H1 (cell line): ENCODE measurements at regions not wholly inside any gene's neighbourhood (a gene's known extent, or its start where the extent isn't known, plus 50 kb on each side); places are given as distances from the start of the nearest gene placed in this dataset.

Source experiments
- CTCF ChIA-PET: fragments of 300-600 bp; sonication (Branson Sonifier 250); formaldehyde crosslinking; loops from one replicate; lab custom pipeline; 2021; ENCODE audit not compliant: partially characterized antibody; lab: Charles Lee
- POLR2A ChIA-PET: fragments of 300-600 bp; sonication (Branson Sonifier 250); formaldehyde crosslinking; loops from one replicate; lab custom pipeline; 2021; ENCODE audit warnings: inconsistent platforms; ENCODE audit not compliant: partially characterized antibody; lab: Charles Lee
- DNase-seq, 2 experiments: peaks; one replicate each; pipeline versions ENCODE4 v3.0.0 to v3.0.0-alpha.2; 2010 to 2022; ENCODE audit warnings: low spot score in 2 of 2, low read depth in 1 of 2, mixed read lengths in 1 of 2
- FAIRE-seq: peaks from 2 replicates; lab custom pipeline; 2011; peaks lifted over from hg19 to GRCh38; lab: Jason Lieb, UNC
- H2AFZ ChIP-seq: 2 replicates; pipeline ENCODE4 v1.8.1; 2012; ENCODE audit warnings: low read length, inconsistent platforms
- H2AK5ac ChIP-seq: 2 replicates; pipeline ENCODE4 v1.6.1; 2013; ENCODE audit warnings: low read depth, low read length
- H2BK120ac ChIP-seq: replicated peaks from 2 replicates; pipeline ENCODE3; 2013; ENCODE audit warnings: low read depth, low read length, inconsistent platforms
- H2BK12ac ChIP-seq: 2 replicates; pipeline ENCODE4 v1.6.1; 2013; ENCODE audit warnings: low read depth, low read length
- H2BK15ac ChIP-seq: 2 replicates; pipeline ENCODE4 v1.6.1; 2013; ENCODE audit warnings: low read length
- H2BK20ac ChIP-seq: 2 replicates; pipeline ENCODE4 v1.6.1; 2013; ENCODE audit warnings: low read length
- H2BK5ac ChIP-seq: 2 replicates; pipeline ENCODE4 v1.6.1; 2013; ENCODE audit warnings: low read depth, low read length
- H3K14ac ChIP-seq: 2 replicates; pipeline ENCODE4 v1.6.1; 2013; ENCODE audit warnings: inconsistent platforms; ENCODE audit not compliant: insufficient read length
- H3K18ac ChIP-seq: 2 replicates; pipeline ENCODE4 v1.6.1; 2013; ENCODE audit warnings: low read length; ENCODE audit errors: extremely low read depth
- H3K23ac ChIP-seq: 2 replicates; pipeline ENCODE4 v1.6.1; 2013; ENCODE audit warnings: inconsistent platforms; ENCODE audit not compliant: insufficient read length
- H3K23me2 ChIP-seq: 2 replicates; pipeline ENCODE4 v1.6.1; 2013; ENCODE audit warnings: low read depth, low read length
- H3K27ac ChIP-seq: 2 replicates; pipeline ENCODE4 v1.6.1; 2011; ENCODE audit warnings: low read depth, low read length, inconsistent platforms
- H3K27me3 ChIP-seq, 4 experiments: replicated peaks in 1 of 4; 1 replicate in 1 of 4; 2 replicates in 3 of 4; pipeline versions ENCODE4 v1.6.1 to v1.8.1; 2011 to 2013; ENCODE audit warnings: low read length in 3 of 4, mild to moderate bottlenecking in 3 of 4, inconsistent platforms in 2 of 4, mixed read lengths in 2 of 4, moderate library complexity in 1 of 4; ENCODE audit not compliant: control insufficient read depth in 3 of 4, insufficient read depth in 3 of 4; ENCODE audit errors: extremely low read depth in 1 of 4
- H3K36me3 ChIP-seq, 4 experiments: 2 replicates each; pipeline versions ENCODE4 v1.6.1 to v1.8.1; 2011 to 2013; ENCODE audit warnings: mild to moderate bottlenecking in 4 of 4, low read length in 3 of 4, moderate library complexity in 2 of 4, control low read depth in 1 of 4, inconsistent platforms in 1 of 4; ENCODE audit not compliant: insufficient read depth in 4 of 4, control insufficient read depth in 2 of 4
- H3K4ac ChIP-seq: replicated peaks from 2 replicates; pipeline ENCODE3; 2013; ENCODE audit warnings: low read length, low read depth, mixed read lengths, inconsistent platforms; ENCODE audit not compliant: insufficient read length
- H3K4me1 ChIP-seq, 4 experiments: replicated peaks in 1 of 4; 1 replicate in 1 of 4; 2 replicates in 3 of 4; pipeline versions ENCODE4 v1.6.1 to v1.8.1; 2011 to 2013; ENCODE audit warnings: low read length in 3 of 4, inconsistent platforms in 2 of 4, mixed read lengths in 1 of 4; ENCODE audit not compliant: insufficient read depth in 4 of 4, control insufficient read depth in 3 of 4
- H3K4me2 ChIP-seq, 2 experiments: 2 replicates each; pipeline versions ENCODE4 v1.6.1 to v1.8.1; 2011 to 2013; ENCODE audit warnings: low read depth in 2 of 2, low read length in 2 of 2, control low read depth in 1 of 2, inconsistent platforms in 1 of 2, mild to moderate bottlenecking in 1 of 2; ENCODE audit not compliant: insufficient read depth in 1 of 2
- H3K4me3 ChIP-seq, 4 experiments: fragments of 200-600, 300-600 bp in 1 of 4; sonication (generic), shearing (Covaris generic), sonication (Bioruptor Twin) in 1 of 4; 2 replicates each; pipeline versions ENCODE4 v1.5.1 to v1.8.1; 2011 to 2016; ENCODE audit warnings: low read length in 4 of 4, low read depth in 3 of 4, control low read depth in 2 of 4, inconsistent platforms in 2 of 4, mild to moderate bottlenecking in 2 of 4, mixed read lengths in 1 of 4, moderate library complexity in 1 of 4; ENCODE audit not compliant: insufficient read depth in 2 of 4; ENCODE audit errors: extremely low read depth in 1 of 4
- H3K56ac ChIP-seq: replicated peaks from 2 replicates; pipeline ENCODE3; 2013; ENCODE audit warnings: low read depth, mild to moderate bottlenecking, mixed read lengths, low read length, inconsistent platforms; ENCODE audit not compliant: insufficient read length
- H3K79me1 ChIP-seq: 2 replicates; pipeline ENCODE4 v1.6.1; 2013; ENCODE audit warnings: low read depth, low read length, control low read depth
- H3K79me2 ChIP-seq, 2 experiments: 2 replicates each; pipeline versions ENCODE4 v1.6.1 to v1.8.1; 2012 to 2013; ENCODE audit warnings: low read length in 2 of 2, mild to moderate bottlenecking in 2 of 2, inconsistent platforms in 1 of 2; ENCODE audit not compliant: insufficient read depth in 2 of 2, control insufficient read depth in 1 of 2
- H3K9ac ChIP-seq, 4 experiments: replicated peaks in 1 of 4; 1 replicate in 1 of 4; 2 replicates in 3 of 4; pipeline versions ENCODE4 v1.6.1 to v1.8.1; 2011 to 2013; ENCODE audit warnings: low read depth in 3 of 4, low read length in 3 of 4, control low read depth in 2 of 4, mild to moderate bottlenecking in 2 of 4, moderate library complexity in 2 of 4, inconsistent platforms in 1 of 4; ENCODE audit errors: extremely low read depth in 1 of 4
- H3K9me3 ChIP-seq, 2 experiments: 2 replicates each; pipeline versions ENCODE4 v1.6.1 to v1.8.1; 2012 to 2013; ENCODE audit warnings: mild to moderate bottlenecking in 2 of 2, moderate library complexity in 2 of 2, control low read depth in 1 of 2, inconsistent platforms in 1 of 2, low read depth in 1 of 2, low read length in 1 of 2, mixed read lengths in 1 of 2; ENCODE audit not compliant: insufficient read depth in 2 of 2
- H4K20me1 ChIP-seq, 2 experiments: replicated peaks in 1 of 2; 2 replicates each; pipeline versions ENCODE3 to v1.8.1; 2011 to 2013; ENCODE audit warnings: inconsistent platforms in 2 of 2, low read length in 2 of 2, mild to moderate bottlenecking in 1 of 2; ENCODE audit not compliant: insufficient read depth in 2 of 2, control insufficient read depth in 1 of 2
- H4K5ac ChIP-seq: 2 replicates; pipeline ENCODE4 v1.6.1; 2013; ENCODE audit warnings: low read length, low read depth, mixed read lengths, inconsistent platforms; ENCODE audit not compliant: insufficient read length
- H4K8ac ChIP-seq: 2 replicates; pipeline ENCODE4 v1.8.0; 2013; ENCODE audit warnings: mild to moderate bottlenecking, moderate library complexity, low read length, inconsistent platforms; ENCODE audit not compliant: insufficient read depth; ENCODE audit errors: extremely low read depth
- H4K91ac ChIP-seq: replicated peaks from 2 replicates; pipeline ENCODE3; 2013; ENCODE audit warnings: low read length, mixed read lengths, inconsistent platforms; ENCODE audit not compliant: insufficient read length
- BRCA1 ChIP-seq: IDR thresholded peaks from 2 replicates; pipeline ENCODE4 v1.6.1; 2012; ENCODE audit warnings: low read depth, low read length, improper control_type of control experiment
- EGR1 ChIP-seq: IDR thresholded peaks from 2 replicates; pipeline ENCODE4 v1.6.1; 2011; ENCODE audit warnings: low read depth, low read length, borderline replicate concordance
- GABPA ChIP-seq: IDR thresholded peaks from 2 replicates; pipeline ENCODE4 v1.6.1; 2011; ENCODE audit warnings: mild to moderate bottlenecking, low read length, moderate library complexity, borderline replicate concordance; ENCODE audit not compliant: insufficient read depth
- JUN ChIP-seq: IDR thresholded peaks from 2 replicates; pipeline ENCODE4 v1.6.1; 2011; ENCODE audit warnings: low read depth, mild to moderate bottlenecking, improper control_type of control experiment, low read length
- JUND ChIP-seq: IDR thresholded peaks from 2 replicates; pipeline ENCODE4 v1.6.1; 2011; ENCODE audit warnings: mild to moderate bottlenecking, improper control_type of control experiment, low read length
- POLR2AphosphoS5 ChIP-seq: IDR thresholded peaks from 2 replicates; pipeline ENCODE4 v1.6.1; 2011; ENCODE audit warnings: low read depth, low read length
- POU5F1 ChIP-seq: IDR thresholded peaks from 2 replicates; pipeline ENCODE4 v1.6.1; 2011; ENCODE audit warnings: low read depth, mild to moderate bottlenecking, low read length, moderate library complexity
- RNF2 ChIP-seq: fragments of 200-900, 300-1000 bp; sonication (generic); IDR thresholded peaks from 2 replicates; pipeline ENCODE4 v1.7.1; 2016; ENCODE audit warnings: borderline replicate concordance, low read depth, mild to moderate bottlenecking, antibody characterized with exemption, low read length; ENCODE audit not compliant: poor library complexity, severe bottlenecking; ENCODE audit errors: missing control alignments
- RXRA ChIP-seq: IDR thresholded peaks from 2 replicates; pipeline ENCODE4 v1.6.1; 2011; ENCODE audit warnings: low read depth, mild to moderate bottlenecking, low read length, moderate library complexity; ENCODE audit not compliant: insufficient read depth
- SP4 ChIP-seq: IDR thresholded peaks from 2 replicates; pipeline ENCODE4 v1.6.1; 2012; ENCODE audit warnings: low read length, inconsistent platforms
- TAF1 ChIP-seq: IDR thresholded peaks from 2 replicates; pipeline ENCODE4 v1.6.1; 2011; ENCODE audit warnings: mild to moderate bottlenecking, low read depth, low read length
- TEAD4 ChIP-seq: IDR thresholded peaks from 2 replicates; pipeline ENCODE4 v1.6.1; 2012; ENCODE audit warnings: low read depth, low read length, inconsistent platforms, mixed read lengths
- USF2 ChIP-seq: IDR thresholded peaks from 2 replicates; pipeline ENCODE4 v1.6.1; 2011; ENCODE audit warnings: low read length, improper control_type of control experiment
- WGBS, 2 experiments: shearing (Covaris generic) in 1 of 2; methylation state at CpG; one replicate each; pipeline versions ENCODE4 v1.1.6 to v1.1.7; 2013 to 2015; ENCODE audit warnings: low lambda C conversion rate in 2 of 2, mixed read lengths in 2 of 2, inconsistent platforms in 1 of 2, low coverage in 1 of 2, missing lambda C conversion rate in 1 of 2; ENCODE audit not compliant: insufficient replicate concordance in 2 of 2, insufficient coverage in 1 of 2, insufficient read length in 1 of 2; ENCODE audit errors: extremely low coverage in 1 of 2, missing lambda C conversion rate in 1 of 2; 5-methylcytosine and 5-hydroxymethylcytosine counted together

- Histone ChIP-seq H3K23ac (no peak overlapping the region), H3K23me2 (no peaks in the 10 kb centered on the region), H2BK12ac (no peak overlapping the region), H3K79me2 (no peaks in the 10 kb centered on the region), H2AFZ (no peak overlapping the region), H3K4me1 (no peaks in the 10 kb centered on the region), H2BK20ac (no peak overlapping the region), H3K4me3 (no peak overlapping the region), H3K56ac (no peak overlapping the region), H3K4ac (no peak overlapping the region), H4K91ac (no peak overlapping the region), H3K4me2 (no peak overlapping the region), H4K20me1 (no peaks in the 10 kb centered on the region), H2BK120ac (no peak overlapping the region), H3K27ac (no peak overlapping the region), H4K5ac (no peak overlapping the region), H2AK5ac (no peak overlapping the region), H2BK5ac (no peak overlapping the region), H3K9me3 (peaks cover 0 to 5% of the 10 kb centered on the region in 2 experiments; a peak in 2 of 4 replicates), H3K18ac (no peak overlapping the region), H3K36me3 (no peaks in the 10 kb centered on the region), H3K79me1 (no peaks in the 10 kb centered on the region), H2BK15ac (no peak overlapping the region), H3K9ac (no peak overlapping the region), H3K27me3 (no peaks in the 10 kb centered on the region), H3K14ac (no peak overlapping the region), H4K8ac (no peak overlapping the region)
- WGBS, 2 experiments = 95% methylated on average over 2 of the region's 2 CpGs; no CpG with 5 or more reads in 1 of the 2 experiments
- ChIA-PET POLR2A (no interaction called here), CTCF (interaction anchor here (1.7 kb wide), 1 partner anchor 41 kb away, joined by 6 read pairs; no protein-coding TSS in a partner anchor)
- TF ChIP-seq USF2 (no peak), RNF2 (no peak), POLR2AphosphoS5 (no peak), TAF1 (no peak), GABPA (no peak), SP4 (no peak), JUND (no peak), EGR1 (no peak), POU5F1 (no peak), BRCA1 (no peak), RXRA (no peak), TEAD4 (no peak), JUN (no peak)
- DNase-seq (no peak), FAIRE-seq (no peak)
Observed at GRCh38 chr11:24196733-24197132, 300.1 kb upstream of the LUZP2 start.
